Kidney (tissue), 13 donors: ENCODE measurements at regions not wholly inside any gene's neighbourhood (a gene's known extent, or its start where the extent isn't known, plus 50 kb on each side); places are given as distances from the start of the nearest gene placed in this dataset.

ENCODE experiments used
- DNase-seq, 5 donors: peaks; one replicate each; pipeline ENCODE4 v3.0.0-alpha.2; 2013 to 2020
- FAIRE-seq: peaks from 2 replicates; lab custom pipeline; 2012; peaks lifted over from hg19 to GRCh38; lab: Jason Lieb, UNC
- H3K27ac ChIP-seq, 2 donors: one replicate each; pipeline ENCODE4 v1.7.0; 2013; ENCODE audit warnings: low read depth in 2 of 2, low read length in 2 of 2, inconsistent platforms in 1 of 2
- H3K27me3 ChIP-seq: one replicate; pipeline ENCODE4 v1.7.1; 2013; ENCODE audit warnings: low read length, inconsistent platforms; ENCODE audit not compliant: control insufficient read depth, insufficient read depth
- H3K36me3 ChIP-seq, 3 donors: one replicate each; pipeline versions ENCODE4 v1.7.0 to v1.7.1; 2013; ENCODE audit warnings: low read length in 3 of 3, control low read depth in 1 of 3, inconsistent platforms in 1 of 3; ENCODE audit not compliant: insufficient read depth in 3 of 3, control insufficient read depth in 2 of 3
- H3K4me1 ChIP-seq, 3 donors: one replicate each; pipeline versions ENCODE4 v1.7.0 to v1.7.1; 2013; ENCODE audit warnings: low read length in 3 of 3, inconsistent platforms in 1 of 3, low read depth in 1 of 3; ENCODE audit not compliant: control insufficient read depth in 2 of 3, insufficient read depth in 2 of 3
- H3K4me3 ChIP-seq, 3 donors: one replicate each; pipeline versions ENCODE4 v1.7.0 to v1.8.1; 2013; ENCODE audit warnings: low read length in 3 of 3, control low read depth in 1 of 3, inconsistent platforms in 1 of 3
- H3K9ac ChIP-seq, 3 donors: one replicate each; pipeline versions ENCODE4 v1.7.0 to v1.7.1; 2013; ENCODE audit warnings: low read length in 3 of 3, control low read depth in 1 of 3, inconsistent platforms in 1 of 3
- H3K9me3 ChIP-seq, 3 donors: one replicate each; pipeline versions ENCODE4 v1.7.0 to v1.7.1; 2013; ENCODE audit warnings: low read length in 3 of 3, control low read depth in 1 of 3, inconsistent platforms in 1 of 3; ENCODE audit not compliant: control insufficient read depth in 2 of 3, insufficient read depth in 1 of 3
- CTCF ChIP-seq: IDR thresholded peaks from 3 replicates; pipeline ENCODE4 v1.5.1; 2012; ENCODE audit warnings: mild to moderate bottlenecking, moderate library complexity, borderline replicate concordance; ENCODE audit not compliant: insufficient read depth; ENCODE audit errors: extremely low read depth
- intact Hi-C: fragments of 100-400 bp; cut with DNase I; formaldehyde crosslinking; loops from one replicate; pipeline ENCODE4 v1.11.1; 2022
- donor health status: control.
- donor health status: control.
- donor health status: control.
- donor health status: control.
- donor health status: control.
- donor health status: DM: yes; HTN: yes; CAD: no.
- donor health status: Normal renal cell carcinoma (clear cell type).

DNA sequence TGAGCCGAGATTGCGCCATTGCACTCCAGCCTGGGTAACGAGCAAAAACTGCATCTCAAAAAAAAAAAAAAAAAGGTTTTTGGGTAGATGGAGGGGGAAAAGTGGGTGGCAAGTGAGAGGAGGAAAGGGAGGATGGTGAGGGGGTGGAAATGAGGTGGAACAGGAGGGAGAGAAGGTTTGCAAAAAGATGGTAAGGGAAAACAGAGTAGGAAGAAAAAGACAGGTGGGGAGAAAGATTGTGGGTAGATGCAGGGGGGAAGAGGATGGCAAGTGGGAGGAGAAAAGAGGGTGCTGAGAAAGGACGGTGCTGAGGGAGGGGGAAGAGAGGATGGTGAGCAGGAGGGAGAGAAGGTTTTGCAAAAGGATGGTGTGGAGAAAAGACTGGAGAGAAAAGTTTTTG, 57.8 kb upstream of the C1QTNF9B start:
- no peaks in the 10 kb centered on the region for H3K4me1 ChIP-seq
- DNase-seq (no peak), FAIRE-seq (no peak)
- no peaks in the 10 kb centered on the region for H3K27me3 ChIP-seq
- intact Hi-C loops = no loop called here
- no peak overlapping the region for H3K4me3 ChIP-seq
- H3K36me3 ChIP-seq = no peaks in the 10 kb centered on the region
- H3K9ac ChIP-seq = no peak overlapping the region
- TF ChIP-seq CTCF = no peak
- no peaks in the 10 kb centered on the region for H3K9me3 ChIP-seq
- H3K27ac ChIP-seq = no peak overlapping the region

DNA sequence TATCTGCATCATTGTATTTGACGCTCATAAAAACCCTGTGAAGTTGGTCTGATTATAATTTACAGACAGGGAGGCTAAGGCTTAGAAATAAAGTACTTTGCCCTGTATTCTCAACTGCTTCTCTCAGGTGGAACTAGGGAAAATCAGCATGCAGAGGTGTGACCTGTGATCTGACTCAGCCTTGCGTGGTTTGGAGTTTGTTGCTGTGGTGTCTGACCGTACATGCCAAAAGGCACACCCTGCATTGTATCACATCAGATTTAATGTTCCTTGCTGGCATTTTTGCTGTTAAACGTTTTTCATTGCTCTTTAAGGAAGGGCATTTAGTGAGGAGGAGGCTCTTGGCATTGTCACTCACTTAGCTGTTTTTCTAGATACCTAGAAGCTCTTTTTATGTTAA, 58.8 kb upstream of the C1QTNF9B start:
- no peak for TF ChIP-seq CTCF
- FAIRE-seq (no peak), DNase-seq (peak in 2 of 5 donors; percentile 29 to 39)
- Histone ChIP-seq H3K36me3 (no peaks in the 10 kb centered on the region), H3K4me1 (no peaks in the 10 kb centered on the region), H3K27ac (no peak overlapping the region), H3K9me3 (no peaks in the 10 kb centered on the region), H3K27me3 (no peaks in the 10 kb centered on the region), H3K4me3 (no peak overlapping the region), H3K9ac (no peak overlapping the region)
- intact Hi-C loops = no loop called here

- Histone ChIP-seq H3K4me1 (no peaks in the 10 kb centered on the region), H3K9me3 (no peaks in the 10 kb centered on the region), H3K4me3 (no peak overlapping the region), H3K27me3 (no peaks in the 10 kb centered on the region), H3K27ac (no peak overlapping the region), H3K9ac (no peak overlapping the region), H3K36me3 (no peaks in the 10 kb centered on the region)
- no peak for TF ChIP-seq CTCF
- intact Hi-C loops = no loop called here
- DNase-seq (no peak), FAIRE-seq (no peak)
Observed at GRCh38 chr13:23957981-23958380, 60.7 kb upstream of the C1QTNF9B start.

GRCh38 chr13:23959231-23959862, 62.0 kb upstream of the C1QTNF9B start:
- intact Hi-C loops = no loop called here
- no peak overlapping the region for H3K9ac ChIP-seq
- H3K36me3 ChIP-seq = no peaks in the 10 kb centered on the region
- no peak overlapping the region for H3K27ac ChIP-seq
- no peaks in the 10 kb centered on the region for H3K9me3 ChIP-seq
- H3K4me1 ChIP-seq = no peaks in the 10 kb centered on the region
- DNase-seq (no peak), FAIRE-seq (no peak)
- H3K4me3 ChIP-seq = no peak overlapping the region
- no peak for TF ChIP-seq CTCF
- no peaks in the 10 kb centered on the region for H3K27me3 ChIP-seq
